Osteoblast (primary cell): ENCODE measurements at regions not wholly inside any gene's neighbourhood (a gene's known extent, or its start where the extent isn't known, plus 50 kb on each side); places are given as distances from the start of the nearest gene placed in this dataset.

Experiments used
- DNase-seq: peaks from one replicate; pipeline ENCODE4 v3.0.0; 2011; ENCODE audit warnings: low spot score, mixed read lengths; ENCODE audit not compliant: insufficient read length; ENCODE audit errors: missing footprints
- H2AFZ ChIP-seq: 2 replicates; pipeline ENCODE4 v1.6.0; 2011; ENCODE audit warnings: mild to moderate bottlenecking, low read length
- H3K27ac ChIP-seq: 2 replicates; pipeline ENCODE4 v1.5.1; 2011; ENCODE audit warnings: mild to moderate bottlenecking, low read depth, low read length, moderate library complexity
- H3K27me3 ChIP-seq: 2 replicates; pipeline ENCODE4 v1.6.0; 2012; ENCODE audit warnings: mild to moderate bottlenecking, control low read depth, inconsistent platforms, low read length, moderate library complexity; ENCODE audit not compliant: insufficient read depth
- H3K36me3 ChIP-seq: 2 replicates; pipeline ENCODE4 v1.5.1; 2011; ENCODE audit warnings: mild to moderate bottlenecking, low read length, control low read depth, moderate library complexity; ENCODE audit not compliant: insufficient read depth
- H3K4me1 ChIP-seq: 2 replicates; pipeline ENCODE4 v1.5.1; 2011; ENCODE audit warnings: mild to moderate bottlenecking, low read length, control low read depth, moderate library complexity; ENCODE audit not compliant: insufficient read depth
- H3K4me2 ChIP-seq: 2 replicates; pipeline ENCODE4 v1.6.0; 2011; ENCODE audit warnings: mild to moderate bottlenecking, low read length; ENCODE audit not compliant: insufficient read depth
- H3K4me3 ChIP-seq: fragments of 200-600 bp; sonication (generic); 3 replicates; pipeline ENCODE4 v1.5.1; 2012; ENCODE audit warnings: mild to moderate bottlenecking, low read length, inconsistent platforms; ENCODE audit not compliant: insufficient read depth
- H3K79me2 ChIP-seq: 2 replicates; pipeline ENCODE4 v1.6.0; 2012; ENCODE audit warnings: mild to moderate bottlenecking, low read length, control low read depth, inconsistent platforms; ENCODE audit not compliant: insufficient read depth
- H3K9me3 ChIP-seq: 2 replicates; pipeline ENCODE4 v1.5.1; 2011; ENCODE audit warnings: low read depth, low read length, control low read depth
- H4K20me1 ChIP-seq: 2 replicates; pipeline ENCODE4 v1.6.0; 2012; ENCODE audit warnings: mild to moderate bottlenecking, low read length, control low read depth; ENCODE audit not compliant: insufficient read depth
- CTCF ChIP-seq: IDR thresholded peaks from 2 replicates; pipeline ENCODE4 v1.5.1; 2011; ENCODE audit warnings: mild to moderate bottlenecking, low read depth, low read length, moderate library complexity; ENCODE audit errors: extremely low read depth

- Histone ChIP-seq H3K9me3 (no peaks in the 10 kb centered on the region), H2AFZ (no peak overlapping the region), H3K4me3 (no peak overlapping the region), H3K36me3 (peaks cover 5% of the 10 kb centered on the region), H3K27ac (no peak overlapping the region), H3K79me2 (no peaks in the 10 kb centered on the region), H4K20me1 (peaks cover 3% of the 10 kb centered on the region), H3K27me3 (no peaks in the 10 kb centered on the region), H3K4me1 (peaks cover 16% of the 10 kb centered on the region), H3K4me2 (no peak overlapping the region)
- no peak for DNase-seq
- no peak for TF ChIP-seq CTCF
Observed at GRCh38 chr2:74083750-74084149, 64.0 kb downstream of the BOLA3 start.
